Activated CD8-positive, alpha-beta memory T cell treated with anti-CD3 and anti-CD28 coated beads for 4 hours (primary cell): ENCODE measurements at regions not wholly inside any gene's neighbourhood (a gene's known extent, or its start where the extent isn't known, plus 50 kb on each side); places are given as distances from the start of the nearest gene placed in this dataset.
A peak's percentile ranks its signal among the peaks of the same experiment; 100 is the strongest.
"Not testable (repeated sequence)": the region's sequence is repeated elsewhere in the genome, so short reads cannot be mapped to it uniquely, and the experiment has no call there.

ENCODE experiments used
- DNase-seq, 2 donors: peaks; one replicate each; pipeline ENCODE4 v3.0.0-alpha.2; 2020; ENCODE audit warnings: low read depth in 2 of 2

DNA sequence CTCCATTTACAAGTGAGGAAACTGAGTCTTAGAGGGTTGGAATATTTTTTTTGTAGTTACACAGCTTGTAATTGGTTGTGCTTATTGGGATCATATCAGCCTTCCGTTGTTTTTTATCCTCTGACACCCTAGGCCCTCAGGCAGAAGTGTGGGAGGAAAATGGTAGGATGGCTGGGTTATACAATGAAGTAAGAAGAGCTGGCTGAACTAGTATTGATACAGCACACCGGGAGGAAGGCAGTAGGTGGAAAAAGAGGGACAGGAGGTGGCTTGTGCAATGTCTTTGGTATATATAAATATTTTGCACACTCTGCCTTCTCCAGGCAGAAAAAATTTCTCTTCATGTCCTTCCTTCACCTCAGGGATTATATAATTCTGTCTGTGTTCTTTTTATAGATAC, 214.3 kb upstream of the SGO1 start:
- DNase-seq, result no peak

DNA sequence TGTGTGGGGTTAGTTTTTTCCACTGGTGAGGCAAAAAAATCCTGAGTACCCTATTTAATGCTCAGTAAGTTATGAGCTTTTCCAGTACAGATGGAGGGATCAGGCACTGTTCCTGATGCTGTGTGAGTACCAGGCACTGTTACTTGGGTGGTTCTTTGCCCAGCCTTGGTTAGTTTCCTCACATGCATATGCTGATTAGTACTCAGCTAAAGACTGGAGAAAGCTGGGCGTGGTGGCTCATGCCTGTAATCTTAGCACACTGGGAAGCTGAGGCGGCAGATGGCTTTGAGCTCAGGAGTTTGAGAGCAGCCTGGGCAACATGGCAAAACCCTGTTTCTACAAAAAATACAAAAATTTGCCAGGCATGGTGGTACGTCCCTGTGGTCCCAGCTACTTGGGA, 210.3 kb upstream of the SGO1 start:
- no peak for DNase-seq

DNA sequence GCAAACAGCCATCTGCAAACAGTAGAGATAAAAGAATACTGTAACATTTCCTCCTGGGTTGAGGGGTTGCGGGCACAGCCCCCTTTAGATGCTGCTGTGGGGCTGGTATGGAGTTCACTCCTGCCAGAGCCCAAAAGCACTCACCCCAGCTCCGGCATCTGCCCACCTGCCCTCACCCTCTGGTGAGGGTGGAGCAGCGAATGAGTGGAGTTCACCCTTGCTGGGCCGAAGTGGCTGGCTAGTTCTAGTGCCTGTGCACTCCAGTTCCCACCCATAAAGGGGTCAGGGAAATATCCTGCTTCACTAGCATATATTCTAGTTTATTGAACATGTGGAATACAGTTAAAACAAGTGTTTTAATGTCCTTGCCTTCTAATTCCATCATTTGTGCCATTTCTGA, 209.7 kb upstream of the SGO1 start:
- DNase-seq, result no peak

DNA sequence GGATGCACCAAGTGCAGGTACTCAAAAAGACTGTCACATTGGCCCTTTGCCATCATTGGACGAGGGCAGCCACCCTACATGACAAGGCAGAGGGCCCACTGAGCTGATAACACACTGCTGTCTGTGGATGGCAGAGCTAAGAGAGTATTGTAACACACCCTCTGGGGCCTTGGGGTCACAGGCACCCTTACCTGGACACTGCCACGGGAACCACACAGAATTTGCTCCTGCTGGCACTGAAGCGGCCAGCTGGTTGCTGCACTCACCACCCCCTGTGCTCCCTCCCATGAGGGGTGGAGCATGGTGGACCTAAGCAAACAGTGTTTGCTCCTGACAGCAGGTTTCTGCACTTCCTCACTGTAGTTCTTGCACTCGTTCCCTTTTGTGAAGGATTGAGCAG, 208.2 kb upstream of the SGO1 start:
- DNase-seq, result no peak

DNA sequence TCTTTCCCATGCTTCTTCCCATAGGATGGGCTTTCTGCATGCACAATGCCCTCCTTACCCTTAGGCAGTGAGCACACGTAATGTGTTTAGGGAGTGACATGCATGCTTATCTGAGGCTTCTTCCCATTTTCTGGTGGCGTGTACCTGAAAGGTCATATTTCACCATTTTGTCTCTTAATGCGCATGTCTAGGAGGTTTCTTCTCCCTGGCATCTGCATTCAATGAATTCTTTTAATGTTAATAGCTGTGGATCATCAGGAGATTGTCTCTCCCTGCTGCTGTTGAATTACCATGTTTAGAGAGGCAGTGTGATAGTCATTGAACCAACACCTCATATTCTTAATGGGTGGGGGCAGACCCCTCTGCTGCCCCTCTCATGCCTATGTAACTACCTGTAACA, 205.6 kb upstream of the SGO1 start:
- DNase-seq, result no peak

DNA sequence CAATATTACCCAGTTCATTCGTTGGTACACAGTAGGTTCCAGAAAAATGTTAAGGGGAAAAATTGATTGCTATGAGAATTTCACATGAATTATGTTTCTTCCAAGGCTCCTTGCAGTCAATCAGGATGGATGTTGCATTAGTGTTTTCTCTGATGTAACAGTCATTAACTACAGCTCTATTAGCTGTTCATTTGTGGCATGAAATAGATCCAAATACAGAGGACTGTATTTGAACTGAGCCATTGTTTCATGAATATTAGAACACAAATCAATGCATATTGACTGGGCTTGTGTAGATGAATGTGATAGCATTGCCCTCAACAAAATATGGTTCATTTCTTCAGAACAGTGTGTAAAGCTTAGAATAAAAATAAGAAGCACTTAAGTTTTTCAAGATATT, 203.0 kb upstream of the SGO1 start:
- DNase-seq, result no peak

DNA sequence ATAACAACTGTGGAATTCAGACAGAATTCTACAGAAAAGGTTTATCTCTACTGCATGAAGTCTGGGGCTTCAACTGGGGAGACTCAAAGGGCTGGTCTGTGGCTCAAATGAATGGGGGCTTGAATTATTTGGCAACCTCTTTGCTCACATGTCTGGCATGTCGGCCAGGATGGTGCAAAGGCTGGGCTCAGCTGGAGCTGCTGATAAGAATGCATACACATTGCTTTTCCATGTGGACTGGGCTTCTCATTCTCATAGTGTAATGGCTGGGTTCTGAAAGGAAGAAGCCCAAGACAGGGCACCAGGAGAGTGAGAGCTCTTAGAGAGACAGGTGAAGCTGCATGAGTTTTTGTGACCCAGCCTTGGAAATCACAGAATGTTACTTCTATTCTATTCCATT, 194.3 kb upstream of the SGO1 start:
- no peak for DNase-seq

DNA sequence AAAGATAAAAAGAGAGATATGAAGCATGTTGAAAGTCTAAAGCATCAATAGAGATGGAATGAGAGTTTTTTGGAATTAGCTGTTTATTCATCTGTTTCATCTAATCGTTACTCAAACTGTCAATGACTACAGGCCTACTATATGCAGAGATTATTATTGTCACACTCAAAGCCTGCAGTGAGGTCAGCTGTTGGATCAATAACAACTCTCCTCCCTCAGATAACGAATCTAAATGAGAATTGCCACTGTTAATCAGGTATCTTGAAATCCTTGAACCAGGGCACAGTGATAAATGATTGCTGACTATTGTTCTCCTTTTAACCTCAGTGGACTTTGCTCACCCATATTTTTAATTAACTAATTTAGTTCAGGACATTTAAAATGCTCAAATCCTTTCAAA, 192.3 kb upstream of the SGO1 start:
- DNase-seq, result no peak

DNA sequence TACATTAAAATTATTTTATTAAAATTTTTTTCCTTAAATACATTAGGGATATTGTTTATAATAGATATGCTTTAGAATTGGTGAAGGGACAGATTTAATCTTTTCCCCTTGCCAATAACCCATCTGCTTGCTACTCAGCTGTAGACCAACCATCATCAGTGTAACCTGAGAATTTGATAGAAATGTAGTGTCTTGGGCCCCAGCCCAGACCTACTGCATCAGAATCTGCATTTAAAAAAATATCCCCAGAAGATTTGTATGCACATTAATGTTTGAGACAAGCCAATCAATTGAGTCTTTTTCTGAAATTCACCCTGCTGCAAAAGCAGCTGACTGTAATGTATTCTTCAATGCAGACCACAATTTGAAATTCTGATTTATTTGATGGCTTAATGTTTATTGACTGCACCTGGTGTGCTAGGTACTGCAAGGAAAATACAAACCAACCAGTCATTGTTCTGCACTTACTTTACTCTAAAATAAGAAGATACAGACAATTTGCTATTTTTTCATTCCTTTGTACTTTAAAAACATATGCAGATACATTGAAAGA, 190.7 kb upstream of the SGO1 start:
- DNase-seq, result no peak

DNA sequence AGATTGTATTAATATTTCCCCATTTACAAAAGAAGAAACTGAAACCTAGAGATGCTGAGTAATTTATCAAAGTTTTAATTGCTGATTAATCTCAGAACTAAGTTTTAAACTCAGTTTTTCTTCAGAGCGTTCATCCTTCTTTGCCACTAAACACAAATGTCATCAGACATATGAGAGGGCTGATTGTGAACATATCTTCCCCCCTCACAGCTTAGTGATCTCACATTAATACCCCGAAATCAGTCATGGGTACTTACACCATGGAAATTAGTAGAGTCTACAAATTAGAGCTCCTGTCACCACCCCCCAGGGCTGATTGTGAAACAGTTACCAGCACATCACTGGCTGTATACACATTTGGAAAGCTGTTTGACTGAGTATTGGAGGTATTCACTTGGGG, 189.3 kb upstream of the SGO1 start:
- DNase-seq, result no peak

DNA sequence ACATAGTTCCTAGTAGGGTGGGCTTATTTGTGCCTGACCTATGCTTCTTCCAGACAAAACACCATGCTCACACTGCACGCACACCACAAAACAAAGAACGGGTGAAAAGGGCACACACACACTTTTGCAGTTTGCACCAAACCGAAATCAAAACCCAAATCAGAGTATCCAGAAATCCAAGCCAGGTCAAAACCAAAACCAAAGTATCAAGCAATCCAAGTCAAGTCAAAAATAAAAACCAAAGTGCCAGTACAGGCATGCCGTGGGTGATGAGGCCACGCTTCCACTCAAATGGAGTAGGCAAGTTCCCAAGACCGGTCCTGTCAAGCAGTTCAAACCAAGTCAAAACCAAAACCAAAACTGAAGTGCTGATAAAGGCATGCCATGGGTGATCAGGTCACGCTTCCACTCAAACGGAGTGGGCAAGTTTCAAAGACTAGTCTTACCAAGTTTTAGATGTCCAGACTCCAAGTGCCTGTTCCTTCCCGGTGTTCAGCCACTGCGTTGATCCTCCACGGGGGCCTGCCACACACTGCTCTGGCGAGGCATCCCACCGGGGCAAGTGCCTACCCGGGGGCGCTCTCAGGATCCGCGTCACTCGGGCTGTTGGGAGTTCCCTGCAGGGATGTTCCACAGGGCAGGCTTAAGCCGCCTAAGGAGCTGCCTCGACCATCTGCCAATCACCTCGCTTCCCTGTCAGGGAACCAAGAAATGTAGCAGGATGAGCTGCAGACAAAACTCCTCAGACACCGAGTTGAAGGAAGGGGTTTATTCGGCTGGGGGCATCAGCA, 184.5 kb upstream of the SGO1 start:
- not testable (repeated sequence) for DNase-seq

DNA sequence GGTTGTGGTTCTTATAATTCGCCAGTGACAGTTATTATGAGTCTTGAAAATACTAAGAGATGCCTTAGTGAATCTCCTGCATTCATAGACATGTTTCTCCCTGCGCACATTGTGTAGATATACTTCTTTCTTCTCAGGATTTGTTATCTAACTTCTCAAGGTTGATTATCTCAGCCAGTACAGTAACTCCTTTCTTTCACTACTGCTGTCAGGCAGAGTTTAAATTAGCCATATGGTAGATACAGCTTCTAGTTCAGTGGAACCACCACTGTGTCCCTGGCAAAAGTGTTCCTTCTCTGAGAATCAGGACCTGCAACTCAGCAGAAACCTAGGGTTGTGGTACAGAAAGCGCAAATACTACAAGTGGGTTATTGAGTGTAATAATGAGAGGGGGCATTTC, 175.0 kb upstream of the SGO1 start:
- DNase-seq, result no peak

DNA sequence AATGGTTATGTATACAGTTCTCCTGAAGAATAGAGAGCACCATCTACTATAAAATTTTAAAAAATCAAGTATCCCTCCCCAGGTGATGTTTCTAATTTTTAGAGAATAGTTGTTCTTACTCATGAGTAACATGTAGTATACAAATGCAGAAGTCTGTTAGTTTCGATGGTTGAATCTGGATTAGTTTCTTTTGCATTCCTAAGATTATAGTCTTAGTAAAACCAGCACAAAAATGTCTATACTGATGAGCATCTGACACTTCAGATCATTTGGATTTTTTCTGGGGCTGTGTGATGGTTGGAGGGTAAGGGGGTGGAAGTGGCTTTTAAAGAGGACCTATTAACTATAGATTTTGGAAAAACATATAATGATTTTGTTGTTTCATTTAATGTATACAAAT, 167.3 kb upstream of the SGO1 start:
- no peak for DNase-seq

DNA sequence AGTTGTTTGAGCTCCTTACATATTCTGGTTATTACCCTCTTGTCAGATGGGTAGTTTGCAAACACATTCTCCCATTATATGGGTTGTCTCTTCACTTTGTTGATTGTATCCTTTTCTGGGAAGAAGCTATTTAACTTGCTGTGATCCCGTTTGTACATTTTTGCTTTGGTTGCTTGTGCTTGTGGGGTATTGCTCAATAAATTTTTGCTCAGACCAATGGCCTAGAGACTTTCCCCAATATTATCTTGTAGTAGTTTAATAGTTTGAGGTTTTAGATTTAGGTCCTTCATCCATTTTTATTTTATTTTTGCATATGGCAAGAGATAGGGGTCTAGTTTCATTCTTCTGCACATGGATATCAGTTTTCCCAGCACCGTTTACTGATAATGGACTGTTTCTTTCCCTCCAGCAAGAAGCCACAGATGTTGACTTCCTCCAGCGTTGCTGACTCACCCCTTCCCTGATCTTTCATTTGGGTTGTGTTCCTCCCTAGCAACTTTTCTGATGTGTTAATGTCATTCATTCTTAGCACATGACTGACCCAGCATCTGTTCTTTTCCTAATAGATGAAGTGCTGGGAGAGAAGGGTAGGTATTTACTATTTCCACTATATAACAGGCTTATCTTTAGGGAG, 166.7 kb upstream of the SGO1 start:
- no peak for DNase-seq

DNA sequence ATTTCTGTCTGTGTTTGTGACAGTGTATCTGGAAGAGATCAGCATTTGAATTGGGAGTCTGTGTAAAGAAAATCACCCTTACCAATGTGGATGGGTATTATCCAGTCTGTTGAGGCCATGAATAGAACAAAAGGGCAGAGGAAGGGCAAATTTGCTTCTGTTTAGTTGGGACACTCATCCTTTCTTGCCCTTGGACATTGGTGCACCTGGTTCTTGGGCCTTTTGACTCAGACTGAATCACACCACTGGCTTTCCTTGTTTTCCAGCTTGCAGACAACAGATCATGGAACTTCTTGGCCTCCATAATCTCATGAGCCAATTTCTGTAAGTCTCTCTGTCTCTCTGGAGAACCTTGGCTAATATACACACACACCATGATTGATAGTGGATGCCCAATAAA, 164.4 kb upstream of the SGO1 start:
- DNase-seq, result no peak

DNA sequence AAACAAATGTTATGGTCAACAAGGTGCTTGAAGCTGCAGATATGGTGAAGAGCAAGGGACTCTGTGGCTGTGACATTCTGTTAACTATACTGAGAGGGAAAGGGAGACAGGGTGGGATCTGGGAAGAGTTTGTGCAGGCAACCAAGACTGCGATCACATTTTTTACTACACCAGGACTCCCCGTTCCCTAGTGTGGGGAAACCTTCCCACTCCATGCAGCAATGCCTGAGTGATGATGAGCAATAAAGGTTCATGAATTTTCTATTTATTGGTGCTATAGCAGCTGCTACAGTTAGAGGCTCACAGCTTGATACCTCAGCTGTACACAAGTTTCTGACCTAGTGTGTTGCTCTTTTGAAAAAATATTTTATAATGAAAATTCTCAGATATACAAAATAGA, 160.9 kb upstream of the SGO1 start:
- DNase-seq, result no peak

DNA sequence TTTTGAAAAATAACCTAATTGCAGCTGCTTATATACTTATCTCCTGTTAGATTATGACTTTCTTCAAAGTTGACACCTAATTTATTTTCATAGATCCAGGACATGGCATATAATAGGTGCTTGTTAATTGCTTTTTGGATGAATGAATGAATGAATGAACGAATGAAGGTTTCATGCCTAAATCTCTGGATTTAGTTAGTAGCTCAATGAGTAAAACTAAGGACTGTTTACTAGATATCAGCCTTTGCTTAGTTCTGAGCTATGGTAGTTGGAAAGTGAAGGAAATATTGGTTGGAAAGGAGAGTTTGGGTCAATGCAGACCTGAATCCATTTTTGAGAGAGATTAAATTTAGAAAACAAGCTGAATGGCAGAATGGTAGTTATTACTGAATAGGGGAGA, 160.4 kb upstream of the SGO1 start:
- DNase-seq, result no peak

DNA sequence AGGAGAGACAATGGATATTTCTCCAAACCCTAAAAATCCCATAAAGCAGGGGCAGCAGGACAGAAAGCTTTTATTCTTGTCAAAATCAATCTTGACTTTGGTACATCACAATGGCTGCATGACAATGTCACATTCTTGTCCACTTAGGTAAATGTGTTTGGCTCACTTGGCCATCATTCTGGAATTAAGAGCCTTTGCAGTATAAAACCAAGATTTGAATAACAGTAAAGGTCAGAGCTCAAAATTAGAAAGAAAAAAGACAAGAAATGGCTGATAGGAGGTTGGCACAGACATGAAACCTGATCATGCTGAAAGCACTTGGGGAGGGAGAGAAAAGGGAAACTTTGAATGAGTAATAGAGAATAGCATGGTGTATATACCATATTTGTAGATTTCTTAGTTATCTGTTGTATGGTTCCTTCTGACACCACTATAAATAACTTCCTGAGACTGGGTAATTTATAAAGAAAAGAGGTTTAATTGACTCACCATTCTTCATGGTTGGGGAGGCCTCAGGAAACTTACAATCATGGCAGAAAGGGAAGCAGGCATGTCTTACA, 158.5 kb upstream of the SGO1 start:
- no peak for DNase-seq

DNA sequence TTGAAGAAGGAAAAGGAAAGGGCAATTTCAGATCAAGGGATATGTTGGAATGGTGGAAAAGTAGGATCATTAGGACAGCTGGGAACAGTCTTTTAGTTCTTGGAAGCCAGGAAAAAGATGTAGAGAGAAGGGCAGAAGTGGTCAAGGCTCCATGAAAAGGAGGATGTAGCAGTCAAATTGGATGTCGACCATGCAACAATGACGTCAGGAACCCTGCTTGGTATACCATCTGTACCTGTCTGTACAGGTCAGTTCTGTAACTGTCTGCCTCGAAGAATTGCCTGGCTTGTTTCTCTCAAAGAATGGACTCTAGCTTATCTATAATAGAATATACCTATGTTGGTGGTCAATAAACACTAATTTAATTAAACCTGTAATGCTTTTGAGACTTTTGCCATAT, 157.8 kb upstream of the SGO1 start:
- no peak for DNase-seq

DNA sequence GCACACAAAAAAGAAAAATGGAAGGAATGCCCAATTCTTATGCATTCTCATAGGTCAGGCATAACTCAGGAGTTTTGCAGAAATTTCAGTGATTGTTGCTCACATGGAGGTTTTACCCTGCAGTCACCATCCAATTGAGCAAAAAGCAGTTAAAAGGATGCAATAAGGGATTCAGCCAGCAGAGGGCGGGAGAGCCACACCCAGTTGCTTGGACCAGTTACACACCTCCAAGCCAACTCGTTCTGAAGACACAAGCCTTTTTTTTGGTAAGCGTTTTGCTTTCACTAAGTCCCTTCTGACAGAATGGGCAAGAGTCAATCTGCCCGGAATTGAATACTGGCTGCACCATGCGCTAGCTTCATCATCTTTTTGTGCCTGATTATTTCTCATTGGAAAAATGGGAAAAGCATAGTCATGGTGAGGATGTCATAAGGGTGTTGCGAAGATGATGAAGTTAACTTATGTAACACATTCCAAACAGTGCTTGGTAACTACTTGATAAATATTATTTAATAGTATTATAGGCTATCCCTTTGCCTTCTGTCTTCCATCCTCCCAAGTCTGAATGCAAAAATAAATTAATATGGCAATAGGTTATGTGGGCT, 154.4 kb upstream of the SGO1 start:
- DNase-seq, result peak; percentile 6 to 22

DNA sequence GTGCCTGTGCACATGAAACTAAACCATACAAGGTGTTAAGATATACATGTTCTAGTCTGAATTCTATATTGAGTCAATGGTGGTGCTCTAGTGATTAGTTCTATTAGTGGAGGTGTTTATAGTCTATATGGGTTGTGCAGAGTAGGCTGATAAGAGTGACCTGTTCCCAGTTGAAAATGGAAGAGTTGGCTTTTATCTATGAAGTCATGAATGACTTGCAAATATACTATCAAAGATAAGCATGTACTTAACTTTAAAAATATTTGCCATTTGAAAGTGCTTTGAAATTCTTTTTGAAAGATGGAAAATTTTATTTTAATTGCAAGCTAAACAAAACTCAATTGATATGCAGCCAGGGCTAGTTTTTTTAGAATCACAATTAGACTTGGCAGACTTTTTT, 150.6 kb upstream of the SGO1 start:
- no peak for DNase-seq

DNA sequence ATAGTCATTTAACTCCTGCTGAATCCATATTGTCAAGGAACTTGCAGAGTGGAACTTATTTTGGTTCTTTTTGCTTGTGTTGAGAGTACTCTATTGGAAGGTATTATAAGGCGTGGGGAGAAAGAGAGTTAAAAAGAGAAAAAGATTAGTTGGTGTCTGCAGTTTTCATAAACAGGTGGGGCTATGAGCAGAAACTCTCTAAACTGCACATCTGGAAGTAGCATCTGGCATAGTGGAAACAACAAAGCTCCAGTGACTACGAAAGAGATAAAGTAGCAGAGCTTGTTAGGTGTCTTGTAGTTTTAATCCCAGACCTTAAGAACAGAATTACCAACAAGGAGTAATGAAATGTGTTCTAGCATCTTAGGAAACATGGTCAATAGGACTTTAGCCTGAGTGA, 148.8 kb upstream of the SGO1 start:
- DNase-seq, result no peak

DNA sequence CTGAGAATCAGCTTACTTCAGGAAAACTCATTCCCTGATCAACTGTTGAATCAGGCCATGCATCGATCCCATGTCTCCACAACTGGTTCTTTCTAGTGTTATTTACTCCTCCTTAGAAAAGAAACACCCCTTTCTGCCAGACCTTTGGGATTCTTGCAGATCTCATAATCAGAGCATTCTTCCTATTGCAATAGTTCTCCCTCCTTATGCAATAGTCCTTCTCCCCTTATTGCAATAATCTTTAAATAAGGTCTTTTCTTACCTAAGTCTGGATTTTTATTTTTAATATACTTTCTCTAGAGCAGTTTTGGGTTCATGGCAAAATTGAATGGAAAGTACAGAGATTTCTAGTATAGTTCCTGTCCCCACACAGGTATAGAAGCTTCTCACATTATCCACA, 141.9 kb upstream of the SGO1 start:
- no peak for DNase-seq
